ENCODE measurements at regions not wholly inside any gene's neighbourhood (a gene's known extent, or its start where the extent isn't known, plus 50 kb on each side); places are given as distances from the start of the nearest gene placed in this dataset.

DNA sequence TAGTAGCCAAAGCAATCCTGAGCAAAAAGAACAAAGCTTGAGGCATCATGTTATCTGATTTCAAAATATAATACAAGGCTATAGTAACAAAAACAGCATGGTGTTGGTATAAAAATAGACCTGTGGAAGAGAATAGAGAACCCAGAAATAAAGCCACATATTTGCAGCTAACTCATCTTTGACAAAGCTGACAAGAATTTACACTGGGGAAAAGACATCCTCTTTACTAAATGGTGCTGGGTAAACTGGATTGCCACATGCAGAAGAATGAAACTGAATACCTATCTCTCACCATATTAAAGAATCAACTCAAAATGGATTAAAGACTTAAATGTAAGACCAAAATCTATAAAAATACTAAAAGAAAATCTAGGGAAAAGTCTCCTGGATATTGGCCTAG is 59.5 kb upstream of the CD55 start:
- TF ChIP-seq CTCF (IDR thresholded peaks at IDR 0.05) = no peak
- no peak for TF ChIP-seq POLR2A (IDR thresholded peaks at IDR 0.05)

All from Peyer's patch (tissue), 4 donors.